A549 (cell line): ENCODE measurements at regions not wholly inside any gene's neighbourhood (a gene's known extent, or its start where the extent isn't known, plus 50 kb on each side); places are given as distances from the start of the nearest gene placed in this dataset.

Source experiments
- ATAC-seq, 2 experiments: fragments of 200-7000 bp in 1 of 2; fragments of >200 bp in 1 of 2; cut with Nextera tagmentation in 1 of 2; cut with Tn5 transposase in 1 of 2; 3 replicates each; pipeline versions ENCODE4 v1.8.0 to v1.9.1; 2018 to 2020; ENCODE audit warnings: mild to moderate bottlenecking in 1 of 2, moderate library complexity in 1 of 2
- CTCF ChIA-PET: fragments of 300-600 bp; sonication (Branson Sonifier 250); formaldehyde crosslinking; extraction: SDS; loops from one replicate; lab custom pipeline; 2021; ENCODE audit warnings: antibody characterized with exemption, inconsistent platforms; lab: Yijun Ruan, JAX
- POLR2A ChIA-PET: fragments of 350-600 bp; formaldehyde crosslinking; extraction: SDS; loops from one replicate; lab custom pipeline; 2021; ENCODE audit warnings: antibody characterized with exemption, inconsistent platforms; lab: Yijun Ruan, JAX
- DNase-seq, 2 experiments: peaks; one replicate each; pipeline versions ENCODE4 v3.0.0 to v3.0.0-alpha.2; 2011 to 2016; ENCODE audit warnings: low read depth in 1 of 2, low spot score in 1 of 2
- FAIRE-seq: peaks from 2 replicates; lab custom pipeline; 2011; peaks lifted over from hg19 to GRCh38; lab: Jason Lieb, UNC
- H3K27ac ChIP-seq, 2 experiments: fragments of >200 bp; sonication (Bioruptor Twin); formaldehyde crosslinking; 3 replicates each; pipeline ENCODE4 v1.5.1; 2016 to 2017
- H3K4me1 ChIP-seq: fragments of >200 bp; sonication (Bioruptor Twin); formaldehyde crosslinking; 3 replicates; pipeline ENCODE4 v1.6.1; 2016
- H3K4me2 ChIP-seq: fragments of >200 bp; sonication (Bioruptor Twin); formaldehyde crosslinking; 3 replicates; pipeline ENCODE4 v1.6.1; 2016
- H3K4me3 ChIP-seq: fragments of >200 bp; sonication (Bioruptor Twin); formaldehyde crosslinking; 3 replicates; pipeline ENCODE4 v1.5.1; 2016
- H3K9me3 ChIP-seq: fragments of >200 bp; sonication (Bioruptor Twin); formaldehyde crosslinking; 3 replicates; pipeline ENCODE4 v1.6.1; 2016
- EHF ChIP-seq: fragments of 250-450 bp; sonication (Bioruptor Pico); IDR thresholded peaks from 2 replicates; pipeline ENCODE4 v1.5.0; 2020; ENCODE audit warnings: mild to moderate bottlenecking
- EP300 ChIP-seq, 2 experiments: fragments of >200 bp; sonication (Bioruptor Twin); formaldehyde crosslinking; IDR thresholded peaks; 2 replicates in 1 of 2; 3 replicates in 1 of 2; pipeline ENCODE4 v1.6.1; 2016 to 2017
- ESRRA ChIP-seq: fragments of 150-350 bp; IDR thresholded peaks from 2 replicates; pipeline ENCODE4 v1.6.1; 2014; ENCODE audit warnings: mild to moderate bottlenecking, low read length, borderline replicate concordance
- FOSB ChIP-seq: fragments of 250-450 bp; sonication (Bioruptor Pico); IDR thresholded peaks from 2 replicates; pipeline ENCODE4 v1.5.0; 2020; ENCODE audit warnings: mild to moderate bottlenecking, moderate library complexity
- HES2 ChIP-seq: fragments of >200 bp; sonication (Bioruptor Twin); formaldehyde crosslinking; IDR thresholded peaks from 2 replicates; pipeline ENCODE4 v1.6.1; 2016
- HEYL ChIP-seq: fragments of 250-450 bp; sonication (Bioruptor Pico); IDR thresholded peaks from 2 replicates; pipeline ENCODE4 v1.8.0; 2021; ENCODE audit warnings: mild to moderate bottlenecking, moderate library complexity
- HOXB5 ChIP-seq: fragments of 250-450 bp; sonication (Bioruptor Pico); IDR thresholded peaks from 2 replicates; pipeline ENCODE4 v1.5.0; 2020; ENCODE audit warnings: mild to moderate bottlenecking, moderate library complexity
- KDM1A ChIP-seq: fragments of 200-600 bp; sonication (generic); IDR thresholded peaks from 2 replicates; pipeline ENCODE4 v1.6.1; 2016; ENCODE audit warnings: low read depth, mild to moderate bottlenecking
- KDM5A ChIP-seq: fragments of 200-600 bp; sonication (generic); IDR thresholded peaks from 2 replicates; pipeline ENCODE4 v1.6.1; 2016; ENCODE audit warnings: antibody characterized with exemption, mild to moderate bottlenecking
- MAFK ChIP-seq: fragments of 450-650 bp; IDR thresholded peaks from 2 replicates; pipeline ENCODE4 v1.6.1; 2014; ENCODE audit not compliant: partially characterized antibody
- MAZ ChIP-seq: fragments of 150-350 bp; IDR thresholded peaks from 2 replicates; pipeline ENCODE4 v1.6.1; 2014; ENCODE audit warnings: antibody characterized with exemption, low read depth, low read length, borderline replicate concordance
- NFE2L2 ChIP-seq: fragments of 150-350 bp; conservative IDR thresholded peaks from 2 replicates; pipeline ENCODE4 v1.6.1; 2014; ENCODE audit warnings: low read length
- PBX3 ChIP-seq: IDR thresholded peaks from 2 replicates; pipeline ENCODE4 v1.6.1; 2012
- PHF8 ChIP-seq: fragments of 200-600 bp; sonication (generic); IDR thresholded peaks from 2 replicates; pipeline ENCODE4 v1.6.1; 2016; ENCODE audit warnings: low read depth, mild to moderate bottlenecking, antibody characterized with exemption, moderate library complexity, borderline replicate concordance
- POLR2A ChIP-seq: IDR thresholded peaks from 2 replicates; pipeline ENCODE4 v1.6.1; 2012; ENCODE audit warnings: mild to moderate bottlenecking, low read length
- POLR2AphosphoS2 ChIP-seq: conservative IDR thresholded peaks from 2 replicates; pipeline ENCODE4 v1.6.1; 2012; ENCODE audit warnings: low read length, improper control_type of control experiment, inconsistent platforms
- RAD21 ChIP-seq, 2 experiments: fragments of >200 bp in 1 of 2; sonication (Bioruptor Twin) in 1 of 2; formaldehyde crosslinking in 1 of 2; IDR thresholded peaks in 1 of 2; conservative IDR thresholded peaks in 1 of 2; 2 replicates in 1 of 2; 3 replicates in 1 of 2; pipeline ENCODE4 v1.6.1; 2012 to 2018; ENCODE audit warnings: inconsistent platforms in 1 of 2
- RCOR1 ChIP-seq: fragments of 150-350 bp; IDR thresholded peaks from 2 replicates; pipeline ENCODE4 v1.6.1; 2014; ENCODE audit warnings: antibody characterized with exemption, low read length, low read depth
- RFX5 ChIP-seq: fragments of 450-650 bp; IDR thresholded peaks from 2 replicates; pipeline ENCODE4 v1.7.1; 2014; ENCODE audit warnings: antibody characterized with exemption, mild to moderate bottlenecking, moderate library complexity
- RNF2 ChIP-seq: fragments of 200-600 bp; sonication (generic); IDR thresholded peaks from 2 replicates; pipeline ENCODE4 v1.6.1; 2016; ENCODE audit warnings: low read depth, mild to moderate bottlenecking, antibody characterized with exemption, moderate library complexity, borderline replicate concordance
- ZC3H11A ChIP-seq: fragments of 450-650 bp; IDR thresholded peaks from 2 replicates; pipeline ENCODE4 v1.6.1; 2014; ENCODE audit warnings: antibody characterized with exemption, mild to moderate bottlenecking
- ZFP36 ChIP-seq: fragments of 450-650 bp; IDR thresholded peaks from 2 replicates; pipeline ENCODE4 v1.6.1; 2014; ENCODE audit warnings: borderline replicate concordance; ENCODE audit not compliant: partially characterized antibody
- ZSCAN20 ChIP-seq: fragments of 250-450 bp; sonication (Bioruptor Pico); IDR thresholded peaks from 2 replicates; pipeline ENCODE4 v1.8.0; 2022; ENCODE audit warnings: mild to moderate bottlenecking, moderate library complexity
- WGBS: methylation state at CpG from one replicate; pipeline ENCODE4 v1.1.6; 2017; ENCODE audit errors: missing lambda C conversion rate; 5-methylcytosine and 5-hydroxymethylcytosine counted together
- TF ChIP-seq, protein P1 (sequence below): fragments of >200 bp; sonication (Bioruptor Twin); formaldehyde crosslinking; IDR thresholded peaks from 3 replicates; pipeline ENCODE4 v1.5.1; 2016
- TF ChIP-seq, protein P2 (sequence below): fragments of 250-450 bp; sonication (Bioruptor Pico); IDR thresholded peaks from 2 replicates; pipeline ENCODE4 v1.5.0; 2021; ENCODE audit warnings: mild to moderate bottlenecking, moderate library complexity, borderline replicate concordance
- TF ChIP-seq, protein P3 (sequence below): fragments of 200-600 bp; sonication (generic); IDR thresholded peaks from 2 replicates; pipeline ENCODE4 v1.6.1; 2016; ENCODE audit warnings: antibody characterized with exemption, mild to moderate bottlenecking, moderate library complexity
- TF ChIP-seq, protein P4 (sequence below): fragments of 250-450 bp; sonication (Bioruptor Pico); IDR thresholded peaks from 2 replicates; pipeline ENCODE4 v1.5.0; 2020; ENCODE audit warnings: low read depth, mild to moderate bottlenecking, moderate library complexity

- no peak for ATAC-seq
- FAIRE-seq, result no peak
- no peak overlapping the region for H3K4me3 ChIP-seq
- WGBS, result 24% methylated on average over 3 of the region's 3 CpGs
- CTCF ChIA-PET, result interaction anchor here (1.0 to 3.7 kb wide), 3 partner anchors 22 to 481 kb away, joined by 3 to 14 read pairs (median 3); no protein-coding TSS in a partner anchor
- no peak overlapping the region for H3K4me2 ChIP-seq
- H3K4me1 ChIP-seq, result no peaks in the 10 kb centered on the region
- TF ChIP-seq MAZ (no peak), KDM1A (no peak), EHF (CRISPR knock-in tag) (no peak), MAFK (no peak), ZC3H11A (no peak), ESRRA (no peak), RCOR1 (no peak), RFX5 (no peak), KDM5A (no peak)
- TF ChIP-seq, protein P1, sequence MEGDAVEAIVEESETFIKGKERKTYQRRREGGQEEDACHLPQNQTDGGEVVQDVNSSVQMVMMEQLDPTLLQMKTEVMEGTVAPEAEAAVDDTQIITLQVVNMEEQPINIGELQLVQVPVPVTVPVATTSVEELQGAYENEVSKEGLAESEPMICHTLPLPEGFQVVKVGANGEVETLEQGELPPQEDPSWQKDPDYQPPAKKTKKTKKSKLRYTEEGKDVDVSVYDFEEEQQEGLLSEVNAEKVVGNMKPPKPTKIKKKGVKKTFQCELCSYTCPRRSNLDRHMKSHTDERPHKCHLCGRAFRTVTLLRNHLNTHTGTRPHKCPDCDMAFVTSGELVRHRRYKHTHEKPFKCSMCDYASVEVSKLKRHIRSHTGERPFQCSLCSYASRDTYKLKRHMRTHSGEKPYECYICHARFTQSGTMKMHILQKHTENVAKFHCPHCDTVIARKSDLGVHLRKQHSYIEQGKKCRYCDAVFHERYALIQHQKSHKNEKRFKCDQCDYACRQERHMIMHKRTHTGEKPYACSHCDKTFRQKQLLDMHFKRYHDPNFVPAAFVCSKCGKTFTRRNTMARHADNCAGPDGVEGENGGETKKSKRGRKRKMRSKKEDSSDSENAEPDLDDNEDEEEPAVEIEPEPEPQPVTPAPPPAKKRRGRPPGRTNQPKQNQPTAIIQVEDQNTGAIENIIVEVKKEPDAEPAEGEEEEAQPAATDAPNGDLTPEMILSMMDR, result no peak
- TF ChIP-seq, protein P2, sequence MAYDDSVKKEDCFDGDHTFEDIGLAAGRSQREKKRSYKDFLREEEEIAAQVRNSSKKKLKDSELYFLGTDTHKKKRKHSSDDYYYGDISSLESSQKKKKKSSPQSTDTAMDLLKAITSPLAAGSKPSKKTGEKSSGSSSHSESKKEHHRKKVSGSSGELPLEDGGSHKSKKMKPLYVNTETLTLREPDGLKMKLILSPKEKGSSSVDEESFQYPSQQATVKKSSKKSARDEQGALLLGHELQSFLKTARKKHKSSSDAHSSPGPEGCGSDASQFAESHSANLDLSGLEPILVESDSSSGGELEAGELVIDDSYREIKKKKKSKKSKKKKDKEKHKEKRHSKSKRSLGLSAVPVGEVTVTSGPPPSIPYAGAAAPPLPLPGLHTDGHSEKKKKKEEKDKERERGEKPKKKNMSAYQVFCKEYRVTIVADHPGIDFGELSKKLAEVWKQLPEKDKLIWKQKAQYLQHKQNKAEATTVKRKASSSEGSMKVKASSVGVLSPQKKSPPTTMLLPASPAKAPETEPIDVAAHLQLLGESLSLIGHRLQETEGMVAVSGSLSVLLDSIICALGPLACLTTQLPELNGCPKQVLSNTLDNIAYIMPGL (CRISPR knock-in tag), result no peak
- TF ChIP-seq, all 56 proteins: peak for 0
- POLR2A ChIA-PET, result no interaction called here
- H3K9me3 ChIP-seq, result no peaks in the 10 kb centered on the region
- DNase-seq, result no peak
- H3K27ac ChIP-seq, result no peak overlapping the region
Measured at GRCh38 chr3:159323848-159324247, 522.0 kb downstream of the MFSD1 start.

DNA sequence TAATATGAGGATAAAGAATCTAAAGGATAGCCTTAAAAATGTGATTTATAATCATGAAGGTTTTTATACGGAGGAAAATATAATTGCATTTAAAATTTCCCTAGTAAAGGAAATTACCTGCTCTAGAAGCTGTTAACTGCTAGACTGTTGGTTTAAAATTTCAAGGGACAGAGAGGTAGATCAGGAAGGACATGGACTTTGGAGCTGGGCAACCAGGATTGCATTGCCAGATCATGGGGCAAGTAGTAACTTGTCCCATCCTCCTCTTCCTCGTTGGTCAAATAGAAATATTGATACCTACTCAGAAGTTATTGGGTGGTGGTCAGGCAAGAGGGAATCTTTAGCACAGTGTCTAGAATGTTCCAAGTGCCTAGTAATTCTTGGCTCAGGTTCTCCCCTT is 525.1 kb downstream of the MFSD1 start:
- no peak overlapping the region for H3K27ac ChIP-seq
- no peaks in the 10 kb centered on the region for H3K4me1 ChIP-seq
- DNase-seq (no peak), FAIRE-seq (no peak), ATAC-seq (no peak)
- no peaks in the 10 kb centered on the region for H3K9me3 ChIP-seq
- ChIA-PET CTCF (no interaction called here), POLR2A (no interaction called here)
- no peak overlapping the region for H3K4me3 ChIP-seq
- TF ChIP-seq HES2 (no peak), POLR2A (no peak), ZFP36 (no peak), RNF2 (no peak), POLR2AphosphoS2 (no peak), NFE2L2 (no peak), HEYL (CRISPR knock-in tag) (no peak), EP300 (IDR thresholded peaks at IDR 0.05) (no peak), ZSCAN20 (CRISPR knock-in tag) (no peak), EHF (CRISPR knock-in tag) (no peak), RAD21 (conservative IDR thresholded peaks at IDR 0.05 in 1 of 2, IDR thresholded peaks at IDR 0.05 in 1 of 2) (no peak), FOSB (no peak), RFX5 (no peak), PHF8 (no peak), HOXB5 (no peak), PBX3 (no peak)
- TF ChIP-seq, protein P3, sequence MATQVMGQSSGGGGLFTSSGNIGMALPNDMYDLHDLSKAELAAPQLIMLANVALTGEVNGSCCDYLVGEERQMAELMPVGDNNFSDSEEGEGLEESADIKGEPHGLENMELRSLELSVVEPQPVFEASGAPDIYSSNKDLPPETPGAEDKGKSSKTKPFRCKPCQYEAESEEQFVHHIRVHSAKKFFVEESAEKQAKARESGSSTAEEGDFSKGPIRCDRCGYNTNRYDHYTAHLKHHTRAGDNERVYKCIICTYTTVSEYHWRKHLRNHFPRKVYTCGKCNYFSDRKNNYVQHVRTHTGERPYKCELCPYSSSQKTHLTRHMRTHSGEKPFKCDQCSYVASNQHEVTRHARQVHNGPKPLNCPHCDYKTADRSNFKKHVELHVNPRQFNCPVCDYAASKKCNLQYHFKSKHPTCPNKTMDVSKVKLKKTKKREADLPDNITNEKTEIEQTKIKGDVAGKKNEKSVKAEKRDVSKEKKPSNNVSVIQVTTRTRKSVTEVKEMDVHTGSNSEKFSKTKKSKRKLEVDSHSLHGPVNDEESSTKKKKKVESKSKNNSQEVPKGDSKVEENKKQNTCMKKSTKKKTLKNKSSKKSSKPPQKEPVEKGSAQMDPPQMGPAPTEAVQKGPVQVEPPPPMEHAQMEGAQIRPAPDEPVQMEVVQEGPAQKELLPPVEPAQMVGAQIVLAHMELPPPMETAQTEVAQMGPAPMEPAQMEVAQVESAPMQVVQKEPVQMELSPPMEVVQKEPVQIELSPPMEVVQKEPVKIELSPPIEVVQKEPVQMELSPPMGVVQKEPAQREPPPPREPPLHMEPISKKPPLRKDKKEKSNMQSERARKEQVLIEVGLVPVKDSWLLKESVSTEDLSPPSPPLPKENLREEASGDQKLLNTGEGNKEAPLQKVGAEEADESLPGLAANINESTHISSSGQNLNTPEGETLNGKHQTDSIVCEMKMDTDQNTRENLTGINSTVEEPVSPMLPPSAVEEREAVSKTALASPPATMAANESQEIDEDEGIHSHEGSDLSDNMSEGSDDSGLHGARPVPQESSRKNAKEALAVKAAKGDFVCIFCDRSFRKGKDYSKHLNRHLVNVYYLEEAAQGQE, result no peak
- TF ChIP-seq, protein P4, sequence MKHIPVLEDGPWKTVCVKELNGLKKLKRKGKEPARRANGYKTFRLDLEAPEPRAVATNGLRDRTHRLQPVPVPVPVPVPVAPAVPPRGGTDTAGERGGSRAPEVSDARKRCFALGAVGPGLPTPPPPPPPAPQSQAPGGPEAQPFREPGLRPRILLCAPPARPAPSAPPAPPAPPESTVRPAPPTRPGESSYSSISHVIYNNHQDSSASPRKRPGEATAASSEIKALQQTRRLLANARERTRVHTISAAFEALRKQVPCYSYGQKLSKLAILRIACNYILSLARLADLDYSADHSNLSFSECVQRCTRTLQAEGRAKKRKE (CRISPR knock-in tag), result no peak
- no peak overlapping the region for H3K4me2 ChIP-seq
- WGBS, result 0% methylated on average over 2 of the region's 2 CpGs
